Pancreas (tissue), 10 donors: ENCODE measurements at regions not wholly inside any gene's neighbourhood (a gene's known extent, or its start where the extent isn't known, plus 50 kb on each side); places are given as distances from the start of the nearest gene placed in this dataset.

Experiments
- ATAC-seq, 4 donors: fragments of 200-7000 bp; cut with Tn5 transposase; one replicate each; pipeline versions ENCODE4 v1.8.0 to v1.9.1; 2020; ENCODE audit warnings: mild to moderate bottlenecking in 4 of 4, moderate library complexity in 4 of 4
- DNase-seq, 6 donors: peaks; one replicate each; pipeline ENCODE4 v3.0.0-alpha.2; 2020
- FAIRE-seq: peaks from 2 replicates; lab custom pipeline; 2012; peaks lifted over from hg19 to GRCh38; lab: Jason Lieb, UNC
- H3K27ac ChIP-seq, 4 donors: fragments of 200-600 bp; sonication (generic); 1 replicate in 3 of 4; 2 replicates in 1 of 4; pipeline versions ENCODE4 v1.5.0 to v1.8.0; 2020
- H3K27me3 ChIP-seq, 4 donors: fragments of 200-600 bp; one replicate each; pipeline ENCODE4 v1.8.0; 2021
- H3K36me3 ChIP-seq, 3 donors: fragments of 200-600 bp; sonication (generic) in 1 of 3; one replicate each; pipeline versions ENCODE4 v1.5.0 to v1.8.0; 2020 to 2021
- H3K4me1 ChIP-seq, 3 donors: fragments of 200-600 bp; one replicate each; pipeline ENCODE4 v1.8.0; 2021
- H3K4me3 ChIP-seq, 4 donors: fragments of 200-600 bp; sonication (generic) in 2 of 4; one replicate each; pipeline versions ENCODE4 v1.5.0 to v1.8.0; 2020 to 2021
- H3K9me3 ChIP-seq, 4 donors: fragments of 200-600 bp; one replicate each; pipeline ENCODE4 v1.8.0; 2021
- WGBS, 2 donors: extraction: QIAGEN DNeasy Blood & Tissue Kit; methylation state at CpG; one replicate each; pipeline ENCODE4 v1.1.7; 2013; 5-methylcytosine and 5-hydroxymethylcytosine counted together
- intact Hi-C, 3 donors: fragments of 100-400 bp; cut with DNase I; formaldehyde crosslinking; loops; one replicate each; pipeline versions ENCODE4 v1.11.1 to v1.14.2; 2022
- TF ChIP-seq, protein P1 (sequence below), 4 donors: fragments of 200-600 bp; sonication (generic) in 3 of 4; IDR thresholded peaks; one replicate each; pipeline versions ENCODE4 v1.5.0 to v1.8.0; 2021; ENCODE audit warnings: antibody characterized with exemption in 4 of 4
- donor health status: healthy with polysubstance abuse.
- donor health status: DM: no; HTN: no; CAD: no; lungs with moderate emphysema.
- donor health status: DM: no; HTN: no; CAD: no.
- donor health status: control.
- donor health status: control.
- donor health status: Bipolar disorder and iron deficiency.
- donor health status: DM: yes; HTN: yes; CAD: no.
- donor health status: DM: no; HTN: no; CAD: no.
- donor health status: DM: no; HTN: no; CAD: no.
- donor health status: DM: yes; HTN: yes; CAD: no.

DNA sequence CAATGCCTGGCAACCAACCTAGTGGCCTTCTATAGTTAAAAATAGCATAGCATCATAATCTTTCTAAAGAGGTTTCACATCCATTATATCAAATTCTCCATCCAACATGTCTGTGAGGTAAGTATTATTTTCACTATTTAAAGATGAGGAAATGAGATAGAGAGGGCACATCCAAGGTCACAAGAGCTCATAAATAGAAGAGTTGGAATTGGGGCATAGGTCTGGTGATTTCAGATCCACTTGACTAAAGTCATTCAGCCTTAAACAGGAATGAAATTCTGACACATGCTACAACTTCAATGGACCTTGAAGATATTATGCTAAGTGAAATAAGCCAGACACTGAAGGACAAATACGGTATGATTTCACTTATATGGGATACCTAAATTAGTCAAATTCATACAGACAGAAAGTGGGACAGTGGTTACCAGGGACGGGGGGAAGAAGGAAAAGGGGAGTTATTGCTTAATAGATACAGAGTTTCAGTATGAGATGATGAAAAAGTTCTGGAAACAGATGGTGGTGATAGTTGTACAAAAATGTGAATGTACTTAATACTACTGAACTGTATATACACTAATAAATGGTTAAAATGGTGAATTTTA is 259.6 kb upstream of the NR4A3 start:
- no peak for FAIRE-seq
- ATAC-seq = no peak
- Histone ChIP-seq H3K4me1 (no peaks in the 10 kb centered on the region), H3K4me3 (no peak overlapping the region), H3K9me3 (no peaks in the 10 kb centered on the region), H3K27me3 (no peaks in the 10 kb centered on the region), H3K27ac (no peak overlapping the region), H3K36me3 (no peaks in the 10 kb centered on the region)
- TF ChIP-seq, protein P1, sequence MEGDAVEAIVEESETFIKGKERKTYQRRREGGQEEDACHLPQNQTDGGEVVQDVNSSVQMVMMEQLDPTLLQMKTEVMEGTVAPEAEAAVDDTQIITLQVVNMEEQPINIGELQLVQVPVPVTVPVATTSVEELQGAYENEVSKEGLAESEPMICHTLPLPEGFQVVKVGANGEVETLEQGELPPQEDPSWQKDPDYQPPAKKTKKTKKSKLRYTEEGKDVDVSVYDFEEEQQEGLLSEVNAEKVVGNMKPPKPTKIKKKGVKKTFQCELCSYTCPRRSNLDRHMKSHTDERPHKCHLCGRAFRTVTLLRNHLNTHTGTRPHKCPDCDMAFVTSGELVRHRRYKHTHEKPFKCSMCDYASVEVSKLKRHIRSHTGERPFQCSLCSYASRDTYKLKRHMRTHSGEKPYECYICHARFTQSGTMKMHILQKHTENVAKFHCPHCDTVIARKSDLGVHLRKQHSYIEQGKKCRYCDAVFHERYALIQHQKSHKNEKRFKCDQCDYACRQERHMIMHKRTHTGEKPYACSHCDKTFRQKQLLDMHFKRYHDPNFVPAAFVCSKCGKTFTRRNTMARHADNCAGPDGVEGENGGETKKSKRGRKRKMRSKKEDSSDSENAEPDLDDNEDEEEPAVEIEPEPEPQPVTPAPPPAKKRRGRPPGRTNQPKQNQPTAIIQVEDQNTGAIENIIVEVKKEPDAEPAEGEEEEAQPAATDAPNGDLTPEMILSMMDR (IDR thresholded peaks at IDR 0.05) = no peak
- DNase-seq = no peak
- intact Hi-C loops = no loop called here
- 62 to 75% methylated on average over 2 of the region's 2 CpGs for WGBS, 2 donors

GRCh38 chr9:99563364-99563763 is 258.3 kb upstream of the NR4A3 start:
- ATAC-seq (no peak), DNase-seq (no peak), FAIRE-seq (no peak)
- 79 to 81% methylated on average over 6 of the region's 6 CpGs for WGBS, 2 donors
- H3K9me3 ChIP-seq = no peaks in the 10 kb centered on the region
- intact Hi-C loops = no loop called here
- no peak overlapping the region for H3K4me3 ChIP-seq
- H3K4me1 ChIP-seq = no peaks in the 10 kb centered on the region
- TF ChIP-seq, protein P1 (IDR thresholded peaks at IDR 0.05) = no peak
- no peaks in the 10 kb centered on the region for H3K27me3 ChIP-seq
- H3K27ac ChIP-seq = no peak overlapping the region
- H3K36me3 ChIP-seq = no peaks in the 10 kb centered on the region

DNA sequence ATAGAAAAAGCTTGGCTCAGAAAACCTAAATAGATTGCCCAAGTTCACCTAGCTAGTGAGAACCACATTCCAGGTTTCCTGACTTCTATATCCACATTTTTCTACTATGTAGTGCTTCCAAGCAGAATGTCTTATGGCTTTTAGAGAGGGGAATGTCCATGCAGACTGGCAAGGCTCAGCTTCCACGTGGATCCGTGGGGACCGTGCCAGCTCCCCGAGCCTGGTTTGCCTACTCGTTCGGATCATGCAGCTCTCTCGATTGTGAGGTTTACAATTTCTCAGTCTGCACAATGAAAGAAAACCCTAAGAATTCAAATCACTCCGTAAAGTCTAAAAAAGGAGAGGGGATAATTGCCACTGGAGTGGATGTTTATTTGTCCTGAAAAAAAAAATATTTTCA is 256.5 kb upstream of the NR4A3 start:
- H3K27me3 ChIP-seq = no peaks in the 10 kb centered on the region
- H3K4me1 ChIP-seq = no peaks in the 10 kb centered on the region
- TF ChIP-seq, protein P1 (IDR thresholded peaks at IDR 0.05) = no peak
- intact Hi-C loops = no loop called here
- ATAC-seq (no peak), DNase-seq (no peak), FAIRE-seq (no peak)
- no peak overlapping the region for H3K4me3 ChIP-seq
- 74 to 84% methylated on average over 8 of the region's 8 CpGs for WGBS, 2 donors
- no peak overlapping the region for H3K27ac ChIP-seq
- H3K36me3 ChIP-seq = no peaks in the 10 kb centered on the region
- H3K9me3 ChIP-seq = no peaks in the 10 kb centered on the region

GRCh38 chr9:99567436-99567835 is 254.2 kb upstream of the NR4A3 start:
- FAIRE-seq (no peak), DNase-seq (no peak), ATAC-seq (no peak)
- H3K4me3 ChIP-seq = no peak overlapping the region
- TF ChIP-seq, protein P1 (IDR thresholded peaks at IDR 0.05) = no peak
- intact Hi-C loops = no loop called here
- H3K27ac ChIP-seq = no peak overlapping the region
- WGBS, 2 donors = 59% methylated on average over 2 of the region's 2 CpGs
- no peaks in the 10 kb centered on the region for H3K9me3 ChIP-seq
- H3K27me3 ChIP-seq = no peaks in the 10 kb centered on the region
- no peaks in the 10 kb centered on the region for H3K36me3 ChIP-seq
- H3K4me1 ChIP-seq = no peaks in the 10 kb centered on the region

DNA sequence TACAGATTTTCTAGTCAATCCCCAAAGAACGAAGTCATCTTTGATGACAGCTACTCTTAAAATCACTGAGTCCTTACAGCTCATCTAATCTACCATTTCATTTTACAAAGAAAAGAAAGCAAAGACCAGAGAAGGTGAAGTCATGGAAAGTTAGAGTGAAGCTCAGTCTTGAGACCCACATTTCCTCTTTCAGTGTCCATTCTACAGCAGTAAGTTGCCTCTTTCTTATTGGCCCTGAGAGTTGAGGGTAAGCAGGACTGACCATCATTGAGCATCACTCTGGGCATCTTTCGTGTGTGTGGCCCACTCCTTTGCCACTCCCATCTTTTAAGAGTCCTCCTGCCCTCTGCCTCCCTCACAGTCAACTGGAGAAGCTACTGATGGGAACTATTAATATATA is 251.8 kb upstream of the NR4A3 start:
- H3K4me1 ChIP-seq = no peaks in the 10 kb centered on the region
- intact Hi-C loops = no loop called here
- 55 to 82% methylated on average over 2 of the region's 2 CpGs for WGBS, 2 donors
- no peak for FAIRE-seq
- H3K27ac ChIP-seq = no peak overlapping the region
- no peaks in the 10 kb centered on the region for H3K27me3 ChIP-seq
- TF ChIP-seq, protein P1 (IDR thresholded peaks at IDR 0.05) = no peak
- DNase-seq = no peak
- ATAC-seq = no peak
- no peaks in the 10 kb centered on the region for H3K36me3 ChIP-seq
- no peak overlapping the region for H3K4me3 ChIP-seq
- no peaks in the 10 kb centered on the region for H3K9me3 ChIP-seq
